ENCODE measurements at regions not wholly inside any gene's neighbourhood (a gene's known extent, or its start where the extent isn't known, plus 50 kb on each side); places are given as distances from the start of the nearest gene placed in this dataset.

GRCh38 chr15:47523681-47524475 is 193.4 kb upstream of the SEMA6D start:
- Mint-ChIP-seq H3K4me3 (no peak overlapping the region), H3K9me3 (no peaks in the 10 kb centered on the region), H3K4me1 (no peaks in the 10 kb centered on the region), H3K36me3 (no peaks in the 10 kb centered on the region), H3K27ac (no peak overlapping the region), H3K27me3 (peaks cover 2% of the 10 kb centered on the region)

DNA sequence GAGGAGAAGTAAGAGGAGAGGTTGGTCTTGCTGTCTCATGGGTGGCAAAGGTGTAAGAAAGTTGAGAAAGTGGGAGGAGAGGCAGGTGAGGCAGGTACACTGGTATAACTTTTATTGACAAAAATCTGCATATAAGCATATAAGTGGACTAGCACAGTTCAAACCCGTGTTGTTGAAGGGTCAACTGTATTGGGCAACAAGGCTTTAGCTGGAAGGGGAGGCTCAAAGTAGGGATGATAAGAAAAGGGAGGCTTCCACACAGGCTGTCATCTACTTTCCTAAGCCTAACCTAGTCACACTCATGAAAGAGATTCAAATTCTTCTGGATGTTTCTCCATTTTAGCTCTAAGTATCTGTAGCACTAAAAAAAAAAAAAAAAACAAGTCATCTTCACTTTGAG is 188.1 kb upstream of the SEMA6D start:
- no peaks in the 10 kb centered on the region for H3K27me3 Mint-ChIP-seq
- H3K9me3 Mint-ChIP-seq, result no peaks in the 10 kb centered on the region
- H3K27ac Mint-ChIP-seq, result no peak overlapping the region
- H3K4me1 Mint-ChIP-seq, result no peaks in the 10 kb centered on the region
- H3K4me3 Mint-ChIP-seq, result no peak overlapping the region
- no peaks in the 10 kb centered on the region for H3K36me3 Mint-ChIP-seq

- Mint-ChIP-seq H3K4me1 (no peaks in the 10 kb centered on the region), H3K36me3 (no peaks in the 10 kb centered on the region), H3K4me3 (no peak overlapping the region), H3K27me3 (peaks cover 3% of the 10 kb centered on the region), H3K27ac (no peak overlapping the region), H3K9me3 (peaks cover 4% of the 10 kb centered on the region)
Observed at GRCh38 chr15:47534673-47535072, 182.6 kb upstream of the SEMA6D start.

DNA sequence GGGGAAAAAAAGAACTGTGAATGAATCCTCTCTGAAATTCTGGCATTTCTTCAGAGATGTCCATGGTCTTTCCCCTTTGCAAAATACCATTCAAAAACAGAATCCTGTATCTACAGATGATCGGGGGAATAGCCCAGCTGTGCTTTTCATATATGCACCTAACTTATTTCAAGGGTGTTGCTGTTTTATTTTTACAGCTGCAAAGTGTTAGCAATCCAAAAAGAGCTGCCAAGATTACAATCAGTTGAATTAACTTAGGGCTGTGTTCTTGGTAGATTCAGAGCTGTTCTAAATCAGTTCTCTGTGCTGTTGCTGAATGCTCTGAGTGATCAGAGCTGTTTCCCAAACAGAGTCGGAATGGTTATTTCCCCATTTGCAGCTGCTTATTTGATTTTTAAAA is 175.7 kb upstream of the SEMA6D start:
- Mint-ChIP-seq H3K27me3 (no peaks in the 10 kb centered on the region), H3K36me3 (no peaks in the 10 kb centered on the region), H3K4me1 (no peaks in the 10 kb centered on the region), H3K9me3 (no peaks in the 10 kb centered on the region), H3K4me3 (no peak overlapping the region), H3K27ac (no peak overlapping the region)

DNA sequence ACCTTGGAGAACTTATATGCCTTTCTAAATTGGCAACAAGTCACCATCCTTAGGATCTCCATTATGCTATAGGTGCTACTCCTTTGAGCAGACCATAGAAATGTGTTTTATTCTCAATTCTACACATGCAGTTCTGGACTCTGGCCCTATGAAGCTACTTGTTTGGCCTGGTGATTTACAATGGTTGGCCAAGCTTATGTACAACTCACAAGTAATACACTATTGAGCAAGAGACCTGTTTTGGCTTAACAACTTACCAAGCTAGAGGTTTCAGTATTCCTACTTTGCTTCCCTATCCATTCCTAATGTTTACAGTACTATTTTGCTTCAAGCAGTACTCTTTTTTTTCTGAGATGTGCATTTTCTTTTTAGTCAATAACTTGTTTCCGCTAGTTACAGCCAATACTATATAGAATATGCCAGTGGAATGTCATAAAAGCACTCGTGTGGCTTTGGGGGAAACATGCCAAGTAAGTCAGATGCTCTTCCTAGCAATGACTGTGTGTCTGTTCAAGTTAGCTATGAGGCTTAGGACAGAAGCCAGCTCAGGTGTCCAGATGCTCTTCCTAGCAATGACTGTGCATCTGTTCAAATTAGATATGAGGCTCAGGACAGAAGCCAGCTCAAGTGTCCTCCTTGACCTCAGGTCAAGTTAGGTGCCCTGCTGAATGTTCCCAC is 174.9 kb upstream of the SEMA6D start:
- Mint-ChIP-seq H3K36me3 (no peaks in the 10 kb centered on the region), H3K9me3 (no peaks in the 10 kb centered on the region), H3K4me1 (no peaks in the 10 kb centered on the region), H3K27me3 (no peaks in the 10 kb centered on the region), H3K4me3 (no peak overlapping the region), H3K27ac (no peak overlapping the region)

DNA sequence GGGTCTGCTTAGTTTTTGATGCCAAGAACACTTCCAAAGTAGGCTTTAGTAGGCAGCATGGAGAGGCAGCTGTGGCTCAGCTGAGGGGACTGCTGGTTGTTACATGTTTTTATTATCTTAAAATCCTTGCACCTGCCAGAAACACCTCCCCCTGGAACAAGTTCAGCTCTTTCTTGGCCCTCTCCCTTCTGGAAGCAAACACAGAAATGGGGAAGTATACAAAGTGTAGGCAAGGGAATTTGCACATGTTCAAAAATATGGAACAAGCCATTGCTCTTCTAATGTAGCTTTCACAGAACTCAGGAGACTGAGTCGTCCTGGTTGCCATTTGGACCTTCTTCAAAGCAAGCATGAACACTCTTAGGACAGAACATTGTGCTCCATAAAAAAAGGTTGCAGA is 169.1 kb upstream of the SEMA6D start:
- no peak overlapping the region for H3K4me3 Mint-ChIP-seq
- no peaks in the 10 kb centered on the region for H3K9me3 Mint-ChIP-seq
- no peak overlapping the region for H3K27ac Mint-ChIP-seq
- H3K4me1 Mint-ChIP-seq, result no peaks in the 10 kb centered on the region
- H3K27me3 Mint-ChIP-seq, result no peaks in the 10 kb centered on the region
- no peaks in the 10 kb centered on the region for H3K36me3 Mint-ChIP-seq

DNA sequence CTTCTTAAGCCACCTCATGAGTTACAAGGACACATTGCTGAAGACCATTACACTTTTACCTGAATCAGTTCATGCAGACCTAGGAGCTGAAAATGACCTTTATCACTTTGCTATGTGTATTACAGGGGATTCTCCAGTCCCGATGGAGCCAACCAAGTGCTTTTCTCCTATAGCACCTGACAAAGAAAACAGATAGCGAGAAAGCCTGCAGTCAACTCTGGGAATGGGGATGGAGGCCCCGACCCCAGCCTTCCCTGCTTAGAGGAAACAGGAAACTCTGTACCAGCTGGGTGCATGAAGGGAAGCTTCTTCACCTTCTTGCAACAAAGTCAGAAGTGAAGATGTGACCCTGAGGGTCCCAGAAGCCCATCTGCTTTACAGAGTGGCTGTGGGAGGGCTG is 168.3 kb upstream of the SEMA6D start:
- H3K9me3 Mint-ChIP-seq, result no peaks in the 10 kb centered on the region
- no peaks in the 10 kb centered on the region for H3K27me3 Mint-ChIP-seq
- no peaks in the 10 kb centered on the region for H3K4me1 Mint-ChIP-seq
- H3K27ac Mint-ChIP-seq, result no peak overlapping the region
- no peak overlapping the region for H3K4me3 Mint-ChIP-seq
- no peaks in the 10 kb centered on the region for H3K36me3 Mint-ChIP-seq

- no peaks in the 10 kb centered on the region for H3K36me3 Mint-ChIP-seq
- no peak overlapping the region for H3K27ac Mint-ChIP-seq
- no peak overlapping the region for H3K4me3 Mint-ChIP-seq
- H3K27me3 Mint-ChIP-seq, result no peaks in the 10 kb centered on the region
- no peaks in the 10 kb centered on the region for H3K9me3 Mint-ChIP-seq
- no peaks in the 10 kb centered on the region for H3K4me1 Mint-ChIP-seq
Observed at GRCh38 chr15:47551079-47551478, 166.2 kb upstream of the SEMA6D start.

DNA sequence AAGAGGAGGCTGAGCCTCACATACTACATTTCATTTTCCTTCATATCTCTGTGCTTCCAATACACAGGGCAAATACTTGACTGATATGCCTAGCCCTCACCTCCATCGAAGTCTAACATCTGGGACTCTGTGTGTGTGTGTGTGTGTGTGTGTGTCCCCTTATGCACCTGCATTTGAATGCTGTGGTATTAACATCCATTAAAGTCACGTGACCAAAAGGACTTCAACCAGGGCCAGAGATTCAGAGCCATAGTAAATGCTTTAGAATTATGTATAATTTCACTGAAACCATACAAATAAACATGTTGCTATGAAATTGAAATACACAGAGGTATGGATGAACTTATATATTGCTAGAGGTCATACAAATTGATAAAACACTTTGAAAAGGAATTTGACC is 165.8 kb upstream of the SEMA6D start:
- no peak overlapping the region for H3K27ac Mint-ChIP-seq
- no peaks in the 10 kb centered on the region for H3K27me3 Mint-ChIP-seq
- no peaks in the 10 kb centered on the region for H3K36me3 Mint-ChIP-seq
- no peak overlapping the region for H3K4me3 Mint-ChIP-seq
- H3K9me3 Mint-ChIP-seq, result no peaks in the 10 kb centered on the region
- no peaks in the 10 kb centered on the region for H3K4me1 Mint-ChIP-seq

GRCh38 chr15:47552978-47553608 is 164.2 kb upstream of the SEMA6D start:
- H3K9me3 Mint-ChIP-seq, result peaks cover under 1% of the 10 kb centered on the region
- H3K27ac Mint-ChIP-seq, result no peak overlapping the region
- no peaks in the 10 kb centered on the region for H3K4me1 Mint-ChIP-seq
- H3K36me3 Mint-ChIP-seq, result no peaks in the 10 kb centered on the region
- H3K4me3 Mint-ChIP-seq, result no peak overlapping the region
- no peaks in the 10 kb centered on the region for H3K27me3 Mint-ChIP-seq

GRCh38 chr15:47553947-47554346 is 163.4 kb upstream of the SEMA6D start:
- Mint-ChIP-seq H3K27me3 (no peaks in the 10 kb centered on the region), H3K9me3 (peaks cover 9% of the 10 kb centered on the region)

DNA sequence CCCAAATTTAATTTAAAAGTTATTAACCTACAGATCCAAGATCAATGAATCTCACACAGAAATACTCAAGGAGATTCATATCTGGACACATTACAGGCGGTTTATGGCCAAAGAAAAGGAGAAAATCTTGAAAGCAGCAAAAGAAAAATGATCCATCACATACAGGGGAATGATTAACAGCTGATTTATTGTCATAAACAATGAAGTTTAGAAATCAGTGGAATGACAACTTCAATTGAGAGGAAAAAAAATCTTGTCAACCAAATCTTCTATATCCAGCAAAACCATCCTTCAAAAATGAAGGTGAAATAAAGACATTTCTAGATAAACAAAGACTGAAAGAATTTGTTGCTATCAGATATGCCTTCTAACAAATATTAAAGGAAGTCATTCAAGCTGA is 156.2 kb upstream of the SEMA6D start:
- Mint-ChIP-seq H3K27me3 (no peaks in the 10 kb centered on the region), H3K9me3 (peaks cover 17% of the 10 kb centered on the region), H3K4me3 (no peak overlapping the region), H3K27ac (no peak overlapping the region), H3K4me1 (no peaks in the 10 kb centered on the region), H3K36me3 (peaks cover 1% of the 10 kb centered on the region)

More at GRCh38 chr15:47553947-47554346, 163.4 kb upstream of the SEMA6D start:
- peaks cover 1% of the 10 kb centered on the region for H3K36me3 Mint-ChIP-seq
- H3K4me1 Mint-ChIP-seq, result no peaks in the 10 kb centered on the region
- H3K4me3 Mint-ChIP-seq, result no peak overlapping the region
- H3K27ac Mint-ChIP-seq, result no peak overlapping the region

DNA sequence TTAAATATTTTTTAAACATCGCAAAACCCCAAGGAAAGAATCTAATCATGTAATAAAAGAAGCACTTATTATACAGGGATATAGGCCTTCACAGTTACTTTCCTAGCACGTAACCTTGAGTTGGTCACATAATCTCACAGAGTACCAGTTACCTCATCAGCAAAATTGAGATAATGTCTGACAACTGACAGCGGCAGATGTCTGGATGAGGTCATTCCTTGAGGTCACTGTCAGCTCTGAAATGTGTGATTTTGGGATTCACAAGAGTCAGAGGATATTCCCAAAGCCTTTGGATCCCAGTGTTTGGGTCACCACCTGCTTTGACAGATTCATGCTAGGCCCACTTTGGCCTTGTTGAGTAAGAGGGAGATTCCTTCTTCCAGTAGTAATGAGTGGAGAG is 151.4 kb upstream of the SEMA6D start:
- Mint-ChIP-seq H3K9me3 (no peaks in the 10 kb centered on the region), H3K27me3 (no peaks in the 10 kb centered on the region), H3K4me3 (no peak overlapping the region), H3K27ac (no peak overlapping the region), H3K36me3 (no peaks in the 10 kb centered on the region), H3K4me1 (no peaks in the 10 kb centered on the region)

DNA sequence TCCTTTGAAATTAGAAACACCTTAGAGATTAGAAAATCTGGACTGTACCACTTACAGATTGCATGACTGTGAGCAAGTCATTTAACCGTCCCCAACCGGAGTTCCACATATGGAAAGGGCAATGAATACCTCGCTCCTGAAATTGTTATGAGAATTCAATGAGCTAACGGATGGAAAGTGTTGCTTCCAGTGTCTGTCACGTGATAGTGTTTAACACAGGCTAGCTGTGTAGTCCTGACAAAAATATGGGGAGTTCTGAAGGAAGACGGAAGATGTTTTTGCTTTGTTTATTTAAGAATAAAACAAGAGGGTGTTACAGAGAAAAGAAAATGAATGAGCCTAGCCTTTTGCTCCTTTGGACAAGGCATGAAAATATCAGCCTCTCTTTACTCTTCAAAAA is 150.7 kb upstream of the SEMA6D start:
- no peak overlapping the region for H3K4me3 Mint-ChIP-seq
- no peaks in the 10 kb centered on the region for H3K9me3 Mint-ChIP-seq
- H3K27ac Mint-ChIP-seq, result no peak overlapping the region
- no peaks in the 10 kb centered on the region for H3K36me3 Mint-ChIP-seq
- H3K27me3 Mint-ChIP-seq, result no peaks in the 10 kb centered on the region
- no peaks in the 10 kb centered on the region for H3K4me1 Mint-ChIP-seq

DNA sequence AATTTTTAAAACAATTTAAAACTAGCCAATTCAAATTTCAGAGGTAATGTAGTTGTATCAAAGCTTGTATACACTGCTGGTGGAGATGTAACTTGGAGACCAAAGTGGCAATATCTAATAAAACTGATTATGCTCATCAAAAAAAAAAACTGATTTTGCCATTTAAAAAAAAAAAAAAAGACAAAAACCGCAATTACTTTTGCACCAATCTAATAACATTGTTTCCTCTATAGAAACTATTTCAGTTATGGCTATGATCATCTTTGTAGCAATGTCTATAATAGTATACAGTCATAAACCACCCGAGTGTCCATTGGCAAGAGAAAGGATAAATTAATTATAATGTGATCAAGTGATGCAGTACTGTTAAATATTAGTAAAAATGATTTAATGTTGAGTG is 149.3 kb upstream of the SEMA6D start:
- Mint-ChIP-seq H3K9me3 (no peaks in the 10 kb centered on the region), H3K4me3 (no peak overlapping the region), H3K4me1 (no peaks in the 10 kb centered on the region), H3K27ac (no peak overlapping the region), H3K27me3 (no peaks in the 10 kb centered on the region), H3K36me3 (no peaks in the 10 kb centered on the region)

- Mint-ChIP-seq H3K27me3 (peaks cover 1% of the 10 kb centered on the region), H3K36me3 (no peaks in the 10 kb centered on the region), H3K9me3 (no peaks in the 10 kb centered on the region), H3K4me3 (no peak overlapping the region), H3K27ac (no peak overlapping the region), H3K4me1 (no peaks in the 10 kb centered on the region)
Observed at GRCh38 chr15:47570044-47570443, 147.3 kb upstream of the SEMA6D start.
